SKM-1 (cell line): ENCODE measurements at regions not wholly inside any gene's neighbourhood (a gene's known extent, or its start where the extent isn't known, plus 50 kb on each side); places are given as distances from the start of the nearest gene placed in this dataset.
"Not testable (repeated sequence)": the region's sequence is repeated elsewhere in the genome, so short reads cannot be mapped to it uniquely, and the experiment has no call there.

Source experiments
- DNase-seq: peaks from one replicate; lab custom pipeline; 2025; ENCODE audit not compliant: unreplicated experiment; lab: John Stamatoyannopoulos, UW

GRCh38 chrX:109782994-109783700 is 50.1 kb upstream of the ACSL4 start:
- DNase-seq = no peak

DNA sequence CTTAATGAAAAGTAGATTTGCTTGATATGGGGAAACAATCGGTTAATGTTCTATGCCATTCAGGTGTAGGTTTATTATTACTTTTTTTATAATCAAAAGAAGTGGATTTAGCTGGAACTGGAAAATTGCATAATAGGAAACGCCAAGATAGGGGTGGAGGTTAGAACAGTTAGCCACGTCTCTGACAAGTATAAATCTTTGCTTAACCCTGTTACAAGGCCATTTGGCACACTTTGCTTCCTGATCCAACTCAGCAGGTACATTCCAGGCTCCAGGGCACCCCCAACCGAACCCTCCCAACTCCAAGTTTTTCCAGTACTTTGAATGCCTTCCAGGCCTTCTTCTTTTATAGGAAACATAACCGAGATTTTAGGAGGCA is 50.6 kb upstream of the ACSL4 start:
- DNase-seq = no peak

- no peak for DNase-seq
These were observed 52.0 kb upstream of the ACSL4 start for GRCh38 chrX:109785053-109785452.

DNA sequence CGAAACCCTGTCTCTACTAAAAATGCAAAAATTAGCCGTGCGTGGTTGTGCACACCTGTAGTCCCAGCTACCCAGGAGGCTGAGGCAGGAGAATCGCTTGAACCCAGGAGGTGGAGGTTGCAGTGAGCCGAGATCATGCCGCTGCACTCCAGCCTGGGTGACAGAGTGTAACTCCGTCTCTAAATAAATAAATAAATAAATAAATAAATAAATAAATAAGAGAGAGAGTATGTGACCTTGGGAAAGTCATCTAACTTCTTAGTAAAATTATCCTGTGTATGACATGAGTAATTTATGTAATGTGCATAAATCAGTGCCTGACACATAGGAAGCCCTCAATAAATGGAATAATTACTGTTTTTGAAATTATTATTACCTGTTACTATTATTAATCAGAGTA is 57.5 kb upstream of the ACSL4 start:
- DNase-seq = not testable (repeated sequence)

DNA sequence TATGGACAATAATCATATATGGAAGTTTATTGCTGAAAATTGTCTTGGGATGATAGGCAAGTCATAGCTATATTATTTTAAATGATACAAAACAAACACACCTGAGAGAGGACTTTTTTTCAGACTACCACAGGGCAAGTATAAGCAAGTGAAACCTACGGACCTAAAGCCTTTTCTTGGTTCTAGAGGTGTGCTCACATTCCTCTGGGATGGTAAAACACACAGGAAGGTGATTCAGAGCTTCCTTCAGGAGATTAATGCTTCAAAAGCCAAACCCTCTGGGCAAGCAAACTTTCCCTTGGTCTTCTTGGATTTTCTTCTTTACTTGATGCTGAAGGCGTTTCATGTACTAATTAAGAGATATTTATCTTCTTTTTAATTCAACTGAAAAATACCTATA is 60.1 kb upstream of the ACSL4 start:
- no peak for DNase-seq

DNA sequence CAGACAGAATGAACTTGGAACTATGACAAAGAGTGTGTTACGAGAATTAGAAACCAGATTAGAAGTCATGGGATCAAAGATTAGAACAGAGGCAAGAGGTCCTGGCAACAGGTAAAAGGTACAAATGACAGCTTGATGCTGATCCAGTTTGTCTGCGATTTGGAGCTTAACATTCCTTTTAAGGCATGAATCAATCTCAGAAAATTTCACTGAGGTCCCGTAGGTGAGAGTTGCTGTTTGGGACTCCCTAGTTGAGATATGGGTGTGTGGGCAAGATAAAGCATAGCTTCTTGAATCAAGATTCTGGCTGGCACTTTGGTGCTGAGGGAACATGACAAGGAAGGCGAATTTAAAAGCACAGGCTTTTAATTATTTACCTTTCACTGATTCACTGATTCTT is 62.6 kb upstream of the ACSL4 start:
- no peak for DNase-seq

- DNase-seq = no peak
These were observed 64.4 kb upstream of the ACSL4 start for GRCh38 chrX:109797311-109797975.

- DNase-seq = no peak
These were observed 79.2 kb upstream of the ACSL4 start for GRCh38 chrX:109812236-109812635.

DNA sequence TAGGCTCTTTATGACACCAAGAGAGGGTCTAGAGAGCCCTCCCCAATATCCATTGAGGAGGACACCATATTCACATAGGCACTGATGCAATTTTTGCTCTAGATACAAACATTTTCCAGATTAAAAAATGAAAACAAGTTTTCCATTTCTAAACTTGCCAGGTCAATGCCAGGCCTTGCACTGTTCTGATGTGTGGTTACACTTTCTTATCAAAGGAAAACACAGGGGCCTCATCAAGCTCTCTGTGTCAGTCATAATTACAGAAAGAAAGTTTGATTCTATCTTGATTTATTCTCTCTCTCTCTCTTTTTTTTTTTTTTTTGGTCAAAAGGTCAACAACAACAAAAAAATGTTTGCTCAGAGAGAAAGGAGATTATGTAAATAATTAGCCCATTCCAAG is 80.2 kb upstream of the ACSL4 start:
- DNase-seq = no peak

DNA sequence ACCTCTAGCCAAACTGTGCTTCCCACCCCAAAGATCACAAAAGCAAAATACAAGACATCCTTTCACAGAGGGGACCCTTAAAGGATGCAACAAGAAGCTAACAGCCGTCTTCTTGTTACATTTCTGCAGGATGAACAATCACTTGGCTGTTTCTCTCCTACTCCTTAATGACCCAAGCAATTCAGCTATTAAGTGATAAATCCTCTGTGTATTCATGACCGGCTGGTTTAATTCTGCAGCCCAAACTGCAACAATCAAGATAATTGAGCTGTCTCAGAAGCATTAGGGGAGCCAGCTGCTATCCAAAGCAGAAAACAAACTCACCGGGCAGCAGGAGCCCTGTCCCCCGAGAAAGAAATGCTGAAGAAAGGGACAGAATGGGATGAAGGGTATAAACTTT is 85.9 kb upstream of the ACSL4 start:
- no peak for DNase-seq

- DNase-seq = no peak
These were observed 89.8 kb upstream of the ACSL4 start for GRCh38 chrX:109822861-109823260.

DNA sequence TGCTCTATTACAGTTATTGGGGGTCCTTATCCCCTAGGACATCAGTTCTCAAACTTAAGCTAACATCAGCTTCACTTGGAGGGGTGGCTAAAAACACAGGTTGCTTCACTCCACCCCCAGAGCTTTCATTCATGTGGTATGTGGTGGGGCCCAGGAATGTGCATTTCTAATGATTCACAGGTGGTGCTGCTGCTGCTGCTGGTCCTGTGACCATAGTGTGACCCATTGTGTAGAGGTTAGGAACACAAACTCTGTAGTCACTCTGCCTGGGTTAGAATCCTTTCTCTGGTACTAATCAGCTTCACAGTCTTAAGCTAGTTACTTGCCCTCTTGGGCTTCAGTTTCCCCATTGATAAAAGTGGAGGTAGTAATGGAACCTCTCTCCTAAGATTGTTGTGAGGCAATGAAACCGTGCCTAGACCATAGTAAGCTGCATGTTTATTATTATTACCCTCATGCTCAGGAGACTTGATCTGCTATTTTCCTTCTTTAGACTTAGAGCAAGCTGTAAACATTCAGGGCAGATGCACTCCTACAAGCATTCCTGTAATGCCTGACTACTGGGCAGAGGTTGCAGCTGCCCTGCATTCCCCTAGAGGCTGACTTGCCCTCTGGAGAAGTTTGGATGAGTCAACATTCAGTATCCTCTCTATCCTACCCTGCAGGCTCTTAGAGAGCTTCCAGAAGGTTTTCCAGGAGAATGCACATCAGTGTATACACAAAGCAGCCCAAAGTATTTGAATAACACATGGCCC is 94.1 kb upstream of the ACSL4 start:
- no peak for DNase-seq

DNA sequence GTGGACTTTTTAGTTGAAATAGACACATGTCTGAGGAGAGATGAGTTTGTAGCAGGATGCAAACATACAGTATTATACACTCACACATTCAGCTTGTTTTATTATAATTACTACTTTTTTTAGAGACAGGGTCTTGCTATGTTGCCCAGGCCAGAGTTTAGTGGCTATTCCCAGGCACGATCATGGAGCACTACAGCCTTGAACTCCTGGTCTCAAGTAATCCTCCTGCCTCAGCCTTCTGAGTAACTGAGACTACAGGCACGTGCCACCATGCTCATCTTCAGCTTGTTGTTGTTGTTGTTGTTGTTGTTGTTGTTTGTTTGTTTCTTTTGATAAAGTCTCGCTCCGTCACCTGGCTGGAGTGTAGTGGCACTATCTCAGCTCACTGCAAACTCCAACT is 94.7 kb upstream of the ACSL4 start:
- DNase-seq = no peak

DNA sequence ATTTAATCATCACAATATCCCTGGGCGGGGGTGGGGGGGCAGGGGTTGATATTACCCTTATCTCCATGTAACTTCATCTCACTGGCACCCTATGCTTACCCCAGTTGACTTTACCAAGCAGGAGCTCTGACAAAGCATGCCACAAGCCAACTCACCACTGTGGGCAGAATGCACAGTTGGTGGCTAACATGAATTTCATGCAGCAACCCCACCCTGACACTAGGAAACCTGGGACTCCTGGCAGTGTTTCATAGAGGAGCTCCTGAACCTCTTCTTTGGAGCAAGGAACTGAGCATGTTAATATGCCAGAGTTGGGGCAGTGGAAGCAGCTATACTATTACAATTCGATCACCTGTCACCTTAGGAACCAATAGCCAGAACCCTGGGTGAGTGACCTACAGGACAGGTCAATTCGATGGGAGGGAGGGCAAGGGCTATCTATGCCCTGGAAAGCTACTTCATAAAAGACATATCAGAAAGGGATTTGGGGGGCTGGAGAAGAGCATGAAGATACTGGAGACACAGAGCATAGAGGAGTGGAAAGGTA is 97.2 kb upstream of the ACSL4 start:
- DNase-seq = no peak

DNA sequence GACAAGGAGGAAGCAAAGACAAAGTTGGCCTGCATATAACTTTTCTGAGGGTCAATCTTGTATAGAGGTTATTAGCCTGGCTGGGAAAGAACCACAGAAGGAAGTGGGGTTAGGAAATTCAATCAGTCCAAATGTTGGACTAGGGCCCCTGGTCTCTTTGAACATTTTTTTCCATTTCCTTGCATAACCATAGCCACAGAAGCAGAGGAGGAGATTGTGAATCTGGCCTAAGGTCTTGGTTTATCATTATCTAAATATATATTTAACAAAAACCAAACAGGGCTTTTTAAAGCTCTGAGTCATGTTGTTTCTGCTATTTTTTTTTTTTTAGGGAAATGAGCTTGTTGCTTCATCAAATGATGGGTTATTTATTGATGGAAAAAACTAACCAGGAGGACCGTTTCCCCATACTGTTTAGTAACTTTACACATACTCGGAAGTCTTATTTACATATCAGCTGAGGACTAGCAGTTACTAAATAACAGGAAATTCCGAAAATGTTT is 97.7 kb upstream of the ACSL4 start:
- DNase-seq = no peak

DNA sequence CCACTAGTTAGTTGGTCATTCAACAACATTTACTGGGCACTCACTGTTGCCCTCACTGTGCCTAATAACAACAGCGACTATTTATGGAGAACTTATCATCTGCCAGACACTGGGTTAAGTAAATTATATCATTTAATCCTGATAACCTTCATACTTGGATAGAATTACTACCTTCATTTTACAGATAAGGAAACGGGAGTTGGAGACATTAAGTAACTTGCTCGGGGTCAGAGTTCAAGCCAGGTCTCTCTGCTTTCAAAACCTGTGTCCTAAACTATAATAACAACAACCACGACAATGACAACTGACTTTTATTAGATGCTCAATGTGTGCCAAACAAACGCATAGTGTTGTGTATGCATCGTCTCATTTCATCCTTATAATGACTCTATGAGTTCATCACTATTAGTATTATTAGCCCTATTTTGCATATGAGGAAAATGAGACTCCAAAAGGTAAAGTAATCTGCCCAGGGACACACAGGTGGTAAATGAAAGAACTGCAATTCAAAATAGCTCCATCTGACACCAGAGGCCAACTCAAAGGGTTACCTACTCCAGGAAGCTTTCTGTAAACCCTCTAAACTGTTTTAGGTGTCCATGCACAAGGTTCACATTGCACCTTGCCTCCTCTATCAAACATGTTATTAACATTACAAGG is 98.4 kb upstream of the ACSL4 start:
- no peak for DNase-seq

GRCh38 chrX:109839694-109840567 is 106.9 kb upstream of the ACSL4 start:
- no peak for DNase-seq

DNA sequence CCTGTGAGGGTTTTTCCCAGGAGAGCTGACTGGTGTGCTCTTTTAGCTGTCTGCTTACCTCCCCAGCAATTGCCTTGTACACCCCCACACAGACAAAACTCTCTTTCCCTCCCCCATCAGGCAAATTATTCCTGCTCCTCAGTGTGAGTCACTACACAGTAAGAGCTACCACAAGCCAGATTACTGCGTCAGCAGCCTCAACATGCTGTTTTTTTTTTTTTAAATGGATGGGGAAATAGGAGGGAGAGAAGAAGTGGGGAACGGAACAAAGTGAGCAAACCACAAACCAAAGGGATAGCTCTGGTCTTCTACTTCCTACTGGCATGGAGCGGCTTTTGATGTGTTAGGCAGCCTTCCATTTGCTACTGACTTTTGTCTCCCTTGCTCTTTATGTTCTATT is 107.5 kb upstream of the ACSL4 start:
- DNase-seq = peak; percentile 71

- DNase-seq = no peak
These were observed 108.2 kb upstream of the ACSL4 start for GRCh38 chrX:109841257-109841656.

- no peak for DNase-seq
These were observed 109.0 kb upstream of the ACSL4 start for GRCh38 chrX:109841869-109842579.
